ENCODE measurements at regions not wholly inside any gene's neighbourhood (a gene's known extent, or its start where the extent isn't known, plus 50 kb on each side); places are given as distances from the start of the nearest gene placed in this dataset.

DNA sequence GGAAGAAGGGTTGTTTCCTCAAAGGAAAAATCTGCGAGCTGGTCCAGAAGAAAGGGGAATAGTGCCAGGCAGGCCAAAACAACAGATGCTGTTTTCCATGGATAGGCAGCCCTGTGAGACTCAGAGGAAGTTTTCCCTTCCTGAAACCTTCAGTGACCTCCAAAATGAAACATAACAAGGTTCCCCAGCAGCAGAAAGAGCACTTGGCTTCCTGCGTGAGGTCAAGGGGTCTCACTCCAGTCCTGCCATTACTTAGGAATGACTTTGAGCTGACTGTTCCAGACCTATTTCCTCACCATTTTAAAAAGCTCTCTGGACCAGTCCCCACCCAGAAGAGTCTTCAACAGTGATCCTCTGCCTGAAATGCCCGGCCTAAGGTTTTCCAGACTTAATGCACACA lies 104.6 kb upstream of the IPO5 start:
- ChIA-PET POLR2A (no interaction called here), CTCF (interaction anchor here (0.5 to 1.2 kb wide), 2 partner anchors 63 to 185 kb away, joined by 3 to 5 read pairs; no protein-coding TSS in a partner anchor)
- ATAC-seq (no peak), DNase-seq (ENCODE audit: low spot score) (no peak)
- Mint-ChIP-seq H3K4me3 (no peak overlapping the region), H3K4me1 (peaks cover 4% of the 10 kb centered on the region), H3K27me3 (ENCODE audit: low read depth) (no peaks in the 10 kb centered on the region), H3K9me3 (peaks cover 11% of the 10 kb centered on the region), H3K27ac (no peak overlapping the region), H3K36me3 (no peaks in the 10 kb centered on the region)
- TF ChIP-seq, protein P1, sequence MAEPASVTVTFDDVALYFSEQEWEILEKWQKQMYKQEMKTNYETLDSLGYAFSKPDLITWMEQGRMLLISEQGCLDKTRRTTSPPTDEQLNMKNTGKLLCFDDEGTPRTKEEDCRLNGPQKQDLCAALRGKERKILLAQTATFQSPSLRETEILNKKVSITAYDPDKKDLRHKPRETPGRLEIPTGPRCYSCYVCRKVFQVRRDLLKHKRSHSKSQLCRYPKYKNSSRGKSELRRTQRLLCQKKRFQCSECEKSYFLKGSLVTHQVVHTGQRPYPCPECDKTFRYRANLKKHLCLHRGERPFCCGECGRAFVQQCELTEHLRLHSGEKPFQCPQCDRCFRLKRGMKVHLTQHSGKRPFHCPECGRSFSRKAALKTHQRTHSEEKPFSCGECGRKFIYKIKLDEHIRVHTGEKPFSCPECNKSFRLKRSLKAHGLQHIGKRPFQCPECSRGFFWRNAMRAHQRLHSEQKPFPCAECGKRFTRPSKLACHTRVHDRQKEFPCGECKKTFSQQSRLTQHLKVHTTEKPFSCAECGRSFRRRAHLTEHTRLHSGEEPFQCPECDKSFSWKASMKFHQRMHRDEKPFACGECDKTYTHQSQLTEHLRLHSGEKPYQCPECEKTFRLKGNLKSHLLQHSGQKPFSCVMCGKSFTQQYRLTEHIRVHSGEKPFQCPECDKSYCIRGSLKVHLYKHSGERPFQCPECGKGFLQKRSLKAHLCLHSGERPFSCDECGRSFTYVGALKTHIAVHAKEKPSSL (CRISPR knock-in tag; conservative IDR thresholded peaks at IDR 0.05) = no peak
- TF ChIP-seq SMAD4 (CRISPR knock-in tag; IDR thresholded peaks at IDR 0.05) = no peak
- TF ChIP-seq SP1 (CRISPR knock-in tag; conservative IDR thresholded peaks at IDR 0.05) = no peak
- no peak for TF ChIP-seq ZNF416 (CRISPR knock-in tag; IDR thresholded peaks at IDR 0.05)
- TF ChIP-seq EMX1 (CRISPR knock-in tag; IDR thresholded peaks at IDR 0.05) = no peak
- TF ChIP-seq ZNF423 (CRISPR knock-in tag; IDR thresholded peaks at IDR 0.05) = no peak
- TF ChIP-seq, protein P2, sequence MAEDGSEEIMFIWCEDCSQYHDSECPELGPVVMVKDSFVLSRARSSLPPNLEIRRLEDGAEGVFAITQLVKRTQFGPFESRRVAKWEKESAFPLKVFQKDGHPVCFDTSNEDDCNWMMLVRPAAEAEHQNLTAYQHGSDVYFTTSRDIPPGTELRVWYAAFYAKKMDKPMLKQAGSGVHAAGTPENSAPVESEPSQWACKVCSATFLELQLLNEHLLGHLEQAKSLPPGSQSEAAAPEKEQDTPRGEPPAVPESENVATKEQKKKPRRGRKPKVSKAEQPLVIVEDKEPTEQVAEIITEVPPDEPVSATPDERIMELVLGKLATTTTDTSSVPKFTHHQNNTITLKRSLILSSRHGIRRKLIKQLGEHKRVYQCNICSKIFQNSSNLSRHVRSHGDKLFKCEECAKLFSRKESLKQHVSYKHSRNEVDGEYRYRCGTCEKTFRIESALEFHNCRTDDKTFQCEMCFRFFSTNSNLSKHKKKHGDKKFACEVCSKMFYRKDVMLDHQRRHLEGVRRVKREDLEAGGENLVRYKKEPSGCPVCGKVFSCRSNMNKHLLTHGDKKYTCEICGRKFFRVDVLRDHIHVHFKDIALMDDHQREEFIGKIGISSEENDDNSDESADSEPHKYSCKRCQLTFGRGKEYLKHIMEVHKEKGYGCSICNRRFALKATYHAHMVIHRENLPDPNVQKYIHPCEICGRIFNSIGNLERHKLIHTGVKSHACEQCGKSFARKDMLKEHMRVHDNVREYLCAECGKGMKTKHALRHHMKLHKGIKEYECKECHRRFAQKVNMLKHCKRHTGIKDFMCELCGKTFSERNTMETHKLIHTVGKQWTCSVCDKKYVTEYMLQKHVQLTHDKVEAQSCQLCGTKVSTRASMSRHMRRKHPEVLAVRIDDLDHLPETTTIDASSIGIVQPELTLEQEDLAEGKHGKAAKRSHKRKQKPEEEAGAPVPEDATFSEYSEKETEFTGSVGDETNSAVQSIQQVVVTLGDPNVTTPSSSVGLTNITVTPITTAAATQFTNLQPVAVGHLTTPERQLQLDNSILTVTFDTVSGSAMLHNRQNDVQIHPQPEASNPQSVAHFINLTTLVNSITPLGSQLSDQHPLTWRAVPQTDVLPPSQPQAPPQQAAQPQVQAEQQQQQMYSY (CRISPR knock-in tag; IDR thresholded peaks at IDR 0.05) = no peak
- TF ChIP-seq TP53 (CRISPR knock-in tag; IDR thresholded peaks at IDR 0.05) = no peak
- TF ChIP-seq CBFB (CRISPR knock-in tag; IDR thresholded peaks at IDR 0.05; ENCODE audit: low read depth) = no peak
- TF ChIP-seq, protein P3, sequence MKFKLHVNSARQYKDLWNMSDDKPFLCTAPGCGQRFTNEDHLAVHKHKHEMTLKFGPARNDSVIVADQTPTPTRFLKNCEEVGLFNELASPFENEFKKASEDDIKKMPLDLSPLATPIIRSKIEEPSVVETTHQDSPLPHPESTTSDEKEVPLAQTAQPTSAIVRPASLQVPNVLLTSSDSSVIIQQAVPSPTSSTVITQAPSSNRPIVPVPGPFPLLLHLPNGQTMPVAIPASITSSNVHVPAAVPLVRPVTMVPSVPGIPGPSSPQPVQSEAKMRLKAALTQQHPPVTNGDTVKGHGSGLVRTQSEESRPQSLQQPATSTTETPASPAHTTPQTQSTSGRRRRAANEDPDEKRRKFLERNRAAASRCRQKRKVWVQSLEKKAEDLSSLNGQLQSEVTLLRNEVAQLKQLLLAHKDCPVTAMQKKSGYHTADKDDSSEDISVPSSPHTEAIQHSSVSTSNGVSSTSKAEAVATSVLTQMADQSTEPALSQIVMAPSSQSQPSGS (CRISPR knock-in tag; IDR thresholded peaks at IDR 0.05; ENCODE audit: borderline replicate concordance, low read depth) = no peak
- TF ChIP-seq TCF7 (CRISPR knock-in tag; IDR thresholded peaks at IDR 0.05; ENCODE audit: low read depth) = no peak
- no peak for TF ChIP-seq GTF2I (CRISPR knock-in tag; conservative IDR thresholded peaks at IDR 0.05)
- TF ChIP-seq, protein P4, sequence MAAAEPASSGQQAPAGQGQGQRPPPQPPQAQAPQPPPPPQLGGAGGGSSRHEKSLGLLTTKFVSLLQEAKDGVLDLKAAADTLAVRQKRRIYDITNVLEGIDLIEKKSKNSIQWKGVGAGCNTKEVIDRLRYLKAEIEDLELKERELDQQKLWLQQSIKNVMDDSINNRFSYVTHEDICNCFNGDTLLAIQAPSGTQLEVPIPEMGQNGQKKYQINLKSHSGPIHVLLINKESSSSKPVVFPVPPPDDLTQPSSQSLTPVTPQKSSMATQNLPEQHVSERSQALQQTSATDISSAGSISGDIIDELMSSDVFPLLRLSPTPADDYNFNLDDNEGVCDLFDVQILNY (CRISPR knock-in tag; IDR thresholded peaks at IDR 0.05) = no peak
- no peak for TF ChIP-seq ZNF317 (CRISPR knock-in tag; IDR thresholded peaks at IDR 0.05; ENCODE audit: borderline replicate concordance, low read depth)
- TF ChIP-seq, protein P5, sequence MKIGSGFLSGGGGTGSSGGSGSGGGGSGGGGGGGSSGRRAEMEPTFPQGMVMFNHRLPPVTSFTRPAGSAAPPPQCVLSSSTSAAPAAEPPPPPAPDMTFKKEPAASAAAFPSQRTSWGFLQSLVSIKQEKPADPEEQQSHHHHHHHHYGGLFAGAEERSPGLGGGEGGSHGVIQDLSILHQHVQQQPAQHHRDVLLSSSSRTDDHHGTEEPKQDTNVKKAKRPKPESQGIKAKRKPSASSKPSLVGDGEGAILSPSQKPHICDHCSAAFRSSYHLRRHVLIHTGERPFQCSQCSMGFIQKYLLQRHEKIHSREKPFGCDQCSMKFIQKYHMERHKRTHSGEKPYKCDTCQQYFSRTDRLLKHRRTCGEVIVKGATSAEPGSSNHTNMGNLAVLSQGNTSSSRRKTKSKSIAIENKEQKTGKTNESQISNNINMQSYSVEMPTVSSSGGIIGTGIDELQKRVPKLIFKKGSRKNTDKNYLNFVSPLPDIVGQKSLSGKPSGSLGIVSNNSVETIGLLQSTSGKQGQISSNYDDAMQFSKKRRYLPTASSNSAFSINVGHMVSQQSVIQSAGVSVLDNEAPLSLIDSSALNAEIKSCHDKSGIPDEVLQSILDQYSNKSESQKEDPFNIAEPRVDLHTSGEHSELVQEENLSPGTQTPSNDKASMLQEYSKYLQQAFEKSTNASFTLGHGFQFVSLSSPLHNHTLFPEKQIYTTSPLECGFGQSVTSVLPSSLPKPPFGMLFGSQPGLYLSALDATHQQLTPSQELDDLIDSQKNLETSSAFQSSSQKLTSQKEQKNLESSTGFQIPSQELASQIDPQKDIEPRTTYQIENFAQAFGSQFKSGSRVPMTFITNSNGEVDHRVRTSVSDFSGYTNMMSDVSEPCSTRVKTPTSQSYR (CRISPR knock-in tag; IDR thresholded peaks at IDR 0.05) = no peak

DNA sequence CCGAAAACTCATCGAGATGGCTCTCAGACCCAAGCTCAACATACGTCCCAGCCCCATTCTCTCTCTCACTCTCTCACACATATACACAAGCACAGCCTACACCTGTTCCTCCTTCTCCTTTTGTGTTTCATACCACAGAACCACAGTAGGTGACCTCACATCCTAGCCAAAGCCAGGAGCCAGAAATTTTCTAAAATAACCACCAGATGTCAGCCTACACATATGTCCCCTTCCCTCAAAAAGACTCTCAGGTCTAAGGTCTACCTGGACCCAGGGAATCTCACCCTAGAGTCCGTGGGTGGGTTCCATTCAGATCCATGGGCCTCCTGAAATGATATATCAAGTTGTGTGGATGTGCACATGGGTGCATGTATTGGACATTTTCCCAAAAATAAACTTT lies 104.2 kb upstream of the IPO5 start:
- peaks cover 4% of the 10 kb centered on the region for H3K4me1 Mint-ChIP-seq
- no peak overlapping the region for H3K4me3 Mint-ChIP-seq
- DNase-seq (ENCODE audit: low spot score) (no peak), ATAC-seq (peak; percentile 97)
- H3K27me3 Mint-ChIP-seq (ENCODE audit: low read depth) = no peaks in the 10 kb centered on the region
- POLR2A ChIA-PET = no interaction called here
- CTCF ChIA-PET = interaction anchor here (0.5 to 1.2 kb wide), 2 partner anchors 62 to 184 kb away, joined by 3 to 5 read pairs; no protein-coding TSS in a partner anchor
- no peak overlapping the region for H3K27ac Mint-ChIP-seq
- no peaks in the 10 kb centered on the region for H3K36me3 Mint-ChIP-seq
- H3K9me3 Mint-ChIP-seq = peaks cover 11% of the 10 kb centered on the region
- TF ChIP-seq, protein P6, sequence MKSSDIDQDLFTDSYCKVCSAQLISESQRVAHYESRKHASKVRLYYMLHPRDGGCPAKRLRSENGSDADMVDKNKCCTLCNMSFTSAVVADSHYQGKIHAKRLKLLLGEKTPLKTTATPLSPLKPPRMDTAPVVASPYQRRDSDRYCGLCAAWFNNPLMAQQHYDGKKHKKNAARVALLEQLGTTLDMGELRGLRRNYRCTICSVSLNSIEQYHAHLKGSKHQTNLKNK (CRISPR knock-in tag; IDR thresholded peaks at IDR 0.05) = no peak
- TF ChIP-seq, protein P7, sequence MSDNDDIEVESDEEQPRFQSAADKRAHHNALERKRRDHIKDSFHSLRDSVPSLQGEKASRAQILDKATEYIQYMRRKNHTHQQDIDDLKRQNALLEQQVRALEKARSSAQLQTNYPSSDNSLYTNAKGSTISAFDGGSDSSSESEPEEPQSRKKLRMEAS (CRISPR knock-in tag; IDR thresholded peaks at IDR 0.05) = no peak
- TF ChIP-seq KAT7 (CRISPR knock-in tag; IDR thresholded peaks at IDR 0.05; ENCODE audit: borderline replicate concordance) = no peak
- TF ChIP-seq SP1 (CRISPR knock-in tag; conservative IDR thresholded peaks at IDR 0.05) = no peak
- no peak for TF ChIP-seq CBFB (CRISPR knock-in tag; IDR thresholded peaks at IDR 0.05; ENCODE audit: low read depth)
- TF ChIP-seq, protein P8, sequence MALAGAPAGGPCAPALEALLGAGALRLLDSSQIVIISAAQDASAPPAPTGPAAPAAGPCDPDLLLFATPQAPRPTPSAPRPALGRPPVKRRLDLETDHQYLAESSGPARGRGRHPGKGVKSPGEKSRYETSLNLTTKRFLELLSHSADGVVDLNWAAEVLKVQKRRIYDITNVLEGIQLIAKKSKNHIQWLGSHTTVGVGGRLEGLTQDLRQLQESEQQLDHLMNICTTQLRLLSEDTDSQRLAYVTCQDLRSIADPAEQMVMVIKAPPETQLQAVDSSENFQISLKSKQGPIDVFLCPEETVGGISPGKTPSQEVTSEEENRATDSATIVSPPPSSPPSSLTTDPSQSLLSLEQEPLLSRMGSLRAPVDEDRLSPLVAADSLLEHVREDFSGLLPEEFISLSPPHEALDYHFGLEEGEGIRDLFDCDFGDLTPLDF (CRISPR knock-in tag; IDR thresholded peaks at IDR 0.05) = no peak
- TF ChIP-seq EMX1 (CRISPR knock-in tag; IDR thresholded peaks at IDR 0.05) = no peak
- TF ChIP-seq, protein P9, sequence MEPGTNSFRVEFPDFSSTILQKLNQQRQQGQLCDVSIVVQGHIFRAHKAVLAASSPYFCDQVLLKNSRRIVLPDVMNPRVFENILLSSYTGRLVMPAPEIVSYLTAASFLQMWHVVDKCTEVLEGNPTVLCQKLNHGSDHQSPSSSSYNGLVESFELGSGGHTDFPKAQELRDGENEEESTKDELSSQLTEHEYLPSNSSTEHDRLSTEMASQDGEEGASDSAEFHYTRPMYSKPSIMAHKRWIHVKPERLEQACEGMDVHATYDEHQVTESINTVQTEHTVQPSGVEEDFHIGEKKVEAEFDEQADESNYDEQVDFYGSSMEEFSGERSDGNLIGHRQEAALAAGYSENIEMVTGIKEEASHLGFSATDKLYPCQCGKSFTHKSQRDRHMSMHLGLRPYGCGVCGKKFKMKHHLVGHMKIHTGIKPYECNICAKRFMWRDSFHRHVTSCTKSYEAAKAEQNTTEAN (CRISPR knock-in tag; IDR thresholded peaks at IDR 0.05) = no peak
